ENCODE measurements at regions not wholly inside any gene's neighbourhood (a gene's known extent, or its start where the extent isn't known, plus 50 kb on each side); places are given as distances from the start of the nearest gene placed in this dataset.
"Not testable (repeated sequence)": the region's sequence is repeated elsewhere in the genome, so short reads cannot be mapped to it uniquely, and the experiment has no call there.

- DNase-seq (ENCODE audit: low spot score): no peak
Observed at GRCh38 chr12:32010631-32011336, 51.6 kb downstream of the RESF1 start.

DNA sequence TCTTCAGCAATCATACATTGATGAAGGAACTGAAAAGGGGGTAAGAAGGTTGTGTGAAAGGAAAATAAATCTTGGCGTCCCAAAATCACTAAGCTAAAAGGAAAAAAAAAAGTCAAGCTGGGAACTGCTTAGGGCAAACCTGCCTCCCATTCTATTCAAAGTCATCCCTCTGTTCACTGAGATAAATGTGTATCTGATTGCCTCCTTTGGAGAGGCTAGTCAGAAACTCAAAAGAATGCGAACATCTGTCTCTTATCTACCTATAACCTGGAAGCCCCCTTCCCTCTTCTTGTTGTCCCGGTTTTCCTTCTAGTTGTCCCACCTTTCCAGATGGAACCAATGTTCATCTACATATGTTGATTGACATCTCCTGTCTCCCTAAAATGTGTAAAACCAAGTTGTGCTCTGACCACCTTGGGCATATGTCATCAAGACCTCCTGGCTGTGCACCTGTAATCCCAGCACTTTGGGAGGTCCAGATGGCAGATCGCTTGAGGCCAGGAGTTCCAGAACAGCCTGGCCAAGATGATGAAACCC, 53.1 kb downstream of the RESF1 start:
- no peak for DNase-seq (ENCODE audit: low spot score)

- no peak for DNase-seq (ENCODE audit: low spot score)
Observed at GRCh38 chr12:32015036-32015435, 55.8 kb downstream of the RESF1 start.

DNA sequence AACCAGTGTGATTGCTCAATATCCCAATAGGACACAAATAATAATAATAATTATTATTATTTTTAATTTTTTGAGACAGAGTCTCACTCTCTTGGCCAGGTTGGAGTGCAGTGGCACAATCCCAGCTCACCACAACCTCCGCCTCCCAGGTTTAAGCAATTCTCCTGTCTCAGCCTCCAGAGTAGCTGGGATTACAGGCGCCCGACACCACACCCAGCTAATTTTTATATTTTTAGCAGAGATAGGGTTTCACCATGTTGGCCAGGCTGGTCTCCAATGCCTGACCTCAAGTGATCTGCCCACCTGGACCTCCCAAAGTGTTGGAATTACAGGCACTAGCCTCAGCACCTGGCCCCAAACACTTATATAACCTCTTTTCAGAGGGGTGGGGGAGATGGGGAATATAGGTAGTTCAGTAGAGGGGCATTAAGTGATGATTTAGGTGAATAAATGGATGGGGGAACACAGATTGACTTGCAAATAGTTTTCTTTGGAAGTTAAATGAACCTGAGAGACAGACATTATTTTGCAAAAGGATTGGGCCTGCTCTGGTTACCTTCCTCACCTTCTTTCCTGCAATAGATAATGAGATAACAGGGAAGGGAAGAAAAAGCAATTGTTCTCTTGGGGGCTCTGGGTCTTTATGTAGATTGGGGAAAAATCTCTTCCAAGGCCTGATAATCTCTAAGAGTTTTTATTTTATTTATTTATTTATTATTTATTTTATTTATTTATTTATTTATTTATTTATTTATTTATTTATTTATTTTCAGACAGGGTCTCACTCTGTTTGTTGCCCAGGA, 57.7 kb downstream of the RESF1 start:
- DNase-seq (ENCODE audit: low spot score): peak; percentile 23

GRCh38 chr12:32021346-32021773, 62.1 kb downstream of the RESF1 start:
- no peak for DNase-seq (ENCODE audit: low spot score)

DNA sequence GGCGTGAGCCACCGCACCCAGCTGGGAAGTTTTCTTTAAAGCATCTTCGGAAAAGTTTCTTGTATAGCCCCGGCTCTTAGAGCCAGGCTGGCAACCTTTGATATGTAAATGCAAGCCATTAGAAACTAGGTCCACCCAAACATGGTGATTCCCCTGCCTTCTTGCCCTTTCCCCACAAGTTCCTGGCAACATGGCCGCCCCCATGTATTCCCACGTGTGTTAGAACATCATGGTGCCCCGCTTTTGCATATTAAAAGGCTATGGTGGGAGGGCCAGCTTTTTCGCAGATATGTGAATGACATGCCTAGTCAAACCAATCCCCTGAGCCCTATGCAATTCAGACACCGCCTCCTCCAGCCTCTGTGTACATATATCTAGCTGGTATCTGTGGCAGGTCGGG, 63.2 kb downstream of the RESF1 start:
- DNase-seq (ENCODE audit: low spot score): not testable (repeated sequence)

DNA sequence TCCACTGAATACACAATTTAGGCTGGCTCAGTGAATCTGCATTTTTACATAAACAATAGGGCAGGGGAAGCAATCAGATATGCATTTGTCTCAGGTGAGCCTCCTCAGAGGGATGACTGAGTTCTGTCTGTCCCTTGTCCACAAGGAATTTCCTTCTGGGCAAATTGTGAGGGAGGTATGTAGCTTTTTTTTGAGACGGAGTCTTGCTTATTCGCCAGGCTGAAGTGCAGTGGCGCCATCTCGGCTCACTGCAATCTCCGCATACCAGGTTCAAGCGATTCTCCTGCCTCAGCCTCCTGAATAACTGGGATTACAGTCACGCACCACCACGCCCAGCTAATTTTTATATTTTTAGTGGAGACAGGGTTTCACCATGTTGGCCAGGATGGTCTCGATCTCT, 64.6 kb downstream of the RESF1 start:
- DNase-seq (ENCODE audit: low spot score): not testable (repeated sequence)

DNA sequence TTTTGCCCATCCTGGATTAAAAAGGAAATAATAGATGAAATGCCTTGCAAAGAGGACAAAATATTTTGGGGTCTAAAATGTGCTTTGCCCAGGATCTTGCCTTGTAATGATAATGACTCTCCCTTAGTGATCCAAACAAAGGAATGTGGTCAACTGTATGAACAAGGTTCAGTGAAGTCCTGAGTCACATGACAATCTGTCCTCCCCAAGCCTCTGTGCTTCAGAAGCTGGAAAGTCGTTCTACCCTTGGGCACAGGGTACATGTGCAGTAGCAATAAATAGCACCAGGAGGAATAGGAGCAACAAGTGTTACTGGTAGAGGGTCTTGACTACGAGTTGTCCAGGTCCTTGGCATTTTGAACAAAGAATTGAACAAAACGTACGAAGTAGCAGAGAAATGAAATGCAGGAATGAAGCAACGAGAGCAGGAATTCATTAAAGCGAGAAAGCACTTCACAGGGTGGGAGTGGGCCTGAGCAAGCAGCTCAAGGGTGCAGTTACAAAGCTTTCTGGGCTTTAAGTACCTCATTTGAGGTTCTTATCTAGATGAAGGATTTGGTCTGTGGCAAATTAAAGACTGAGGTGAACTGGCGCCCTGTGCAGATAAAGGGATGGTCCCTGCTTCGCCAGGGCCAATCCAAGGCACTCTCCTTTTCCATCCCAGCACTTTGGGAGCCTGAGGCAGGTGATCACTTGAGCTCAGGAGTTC, 65.8 kb downstream of the RESF1 start:
- no peak for DNase-seq (ENCODE audit: low spot score)

DNA sequence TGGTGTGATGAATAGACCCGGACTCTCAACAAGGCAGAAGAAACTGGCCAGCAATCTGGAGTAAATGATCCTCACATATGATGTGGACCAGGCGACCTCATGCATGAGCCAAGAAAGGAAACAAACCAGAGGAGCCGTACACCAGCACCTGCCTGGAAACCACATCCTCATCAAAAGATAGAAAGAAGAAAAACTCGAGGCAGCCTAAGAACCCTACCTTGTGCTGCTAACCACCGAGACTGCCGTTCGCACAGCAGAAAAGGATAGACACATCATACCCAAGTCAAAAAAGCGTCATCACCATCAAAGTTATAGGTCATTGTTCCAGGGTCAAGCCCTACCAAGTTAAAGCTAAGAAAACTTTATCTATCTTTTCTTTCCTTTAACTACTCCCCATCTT, 66.7 kb downstream of the RESF1 start:
- DNase-seq (ENCODE audit: low spot score): no peak

GRCh38 chr12:32027684-32028365, 68.6 kb downstream of the RESF1 start:
- no peak for DNase-seq (ENCODE audit: low spot score)

- no peak for DNase-seq (ENCODE audit: low spot score)
Observed at GRCh38 chr12:32030151-32030550, 70.9 kb downstream of the RESF1 start.

DNA sequence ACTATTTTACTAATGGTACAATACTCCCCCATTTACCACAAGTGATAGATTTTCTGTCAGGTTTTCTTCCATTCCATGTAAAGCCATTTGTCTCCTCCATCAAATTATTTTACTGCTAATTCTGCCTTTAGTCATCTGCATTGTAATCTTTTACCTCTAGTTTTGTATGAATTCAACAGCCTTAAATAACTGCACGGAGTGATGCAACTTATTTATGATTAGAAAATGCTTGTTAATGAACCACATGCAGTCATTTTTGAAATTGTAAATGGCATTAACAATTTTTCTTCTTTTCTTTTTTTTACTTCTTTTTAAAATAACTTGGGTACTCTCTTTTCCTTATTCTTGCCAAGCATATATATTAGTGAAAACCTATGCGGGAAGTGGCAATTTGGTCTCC, 71.5 kb downstream of the RESF1 start:
- no peak for DNase-seq (ENCODE audit: low spot score)

- no peak for DNase-seq (ENCODE audit: low spot score)
Observed at GRCh38 chr12:32031109-32031508, 71.9 kb downstream of the RESF1 start.

DNA sequence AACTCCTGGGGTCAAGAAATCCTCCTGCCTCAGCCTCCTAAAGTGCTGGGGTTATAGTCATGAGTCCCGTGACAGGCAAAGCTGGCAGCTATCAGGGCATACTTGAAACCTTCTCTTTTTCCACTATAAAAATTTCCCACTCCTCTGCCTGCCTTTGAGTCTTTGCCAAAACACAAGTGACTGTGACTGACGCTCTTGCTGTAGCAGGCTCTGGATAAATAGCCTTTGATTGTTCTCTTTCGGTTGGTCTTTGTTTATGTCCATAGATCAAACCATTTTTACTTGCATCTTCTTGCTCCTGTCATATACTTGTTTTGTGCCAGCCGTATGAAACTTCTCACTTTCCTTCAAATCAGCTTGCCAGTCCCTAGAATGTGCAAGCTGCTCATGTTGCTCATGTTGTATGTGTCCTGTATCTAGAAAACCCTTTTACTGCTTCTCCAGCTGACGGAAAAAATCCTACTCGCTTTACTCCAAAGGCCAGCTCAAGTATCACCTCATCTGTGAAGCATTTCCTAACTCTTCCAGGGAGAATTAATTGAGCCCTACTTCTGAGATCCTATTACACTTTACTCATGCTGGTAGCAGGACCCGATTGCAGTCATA, 73.1 kb downstream of the RESF1 start:
- DNase-seq (ENCODE audit: low spot score): peak; percentile 45

DNA sequence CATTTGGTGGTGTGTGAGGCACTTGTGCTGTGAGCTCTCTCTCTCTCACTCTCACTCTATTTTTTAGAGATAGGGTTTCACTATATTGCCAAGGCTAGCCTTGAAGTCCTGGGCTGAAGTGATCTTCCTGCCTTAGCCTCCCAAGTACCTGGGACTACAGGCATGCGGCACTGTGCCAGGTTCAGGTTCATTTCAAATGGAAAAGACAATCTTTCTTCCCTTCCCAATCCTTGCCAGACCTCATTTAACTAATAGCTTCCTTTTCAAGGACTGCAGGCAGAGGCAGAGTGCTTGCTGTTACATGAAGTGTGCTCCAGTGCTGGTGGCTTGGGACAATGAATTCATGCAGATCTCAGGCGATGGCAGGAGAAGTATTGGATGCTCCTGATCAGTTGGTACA, 73.2 kb upstream of the BICD1 start:
- DNase-seq (ENCODE audit: low spot score): no peak

GRCh38 chr12:32034045-32034444, 72.6 kb upstream of the BICD1 start:
- DNase-seq (ENCODE audit: low spot score): no peak

GRCh38 chr12:32036477-32037263, 70.0 kb upstream of the BICD1 start:
- DNase-seq (ENCODE audit: low spot score): no peak

DNA sequence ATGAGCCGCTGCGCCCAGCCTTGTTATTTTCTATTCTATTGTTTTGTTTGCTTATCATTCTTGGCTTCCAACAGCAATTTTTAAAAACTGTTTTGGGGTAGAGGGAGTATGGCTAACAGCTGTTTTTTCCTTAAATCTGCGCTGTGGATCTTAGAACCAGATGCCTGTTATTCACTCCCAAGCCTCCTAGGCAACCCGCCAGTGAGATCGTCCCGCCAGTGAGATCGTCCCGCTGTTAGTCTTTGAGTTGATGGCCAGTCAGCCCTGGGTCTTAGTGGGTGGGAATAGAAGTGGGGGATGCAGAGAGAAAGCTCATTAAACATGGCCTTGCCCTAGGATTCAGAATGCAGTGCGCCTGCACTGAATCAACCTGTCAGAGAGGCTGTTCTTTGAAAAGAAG, 67.3 kb upstream of the BICD1 start:
- peak; percentile 19 for DNase-seq (ENCODE audit: low spot score)

DNA sequence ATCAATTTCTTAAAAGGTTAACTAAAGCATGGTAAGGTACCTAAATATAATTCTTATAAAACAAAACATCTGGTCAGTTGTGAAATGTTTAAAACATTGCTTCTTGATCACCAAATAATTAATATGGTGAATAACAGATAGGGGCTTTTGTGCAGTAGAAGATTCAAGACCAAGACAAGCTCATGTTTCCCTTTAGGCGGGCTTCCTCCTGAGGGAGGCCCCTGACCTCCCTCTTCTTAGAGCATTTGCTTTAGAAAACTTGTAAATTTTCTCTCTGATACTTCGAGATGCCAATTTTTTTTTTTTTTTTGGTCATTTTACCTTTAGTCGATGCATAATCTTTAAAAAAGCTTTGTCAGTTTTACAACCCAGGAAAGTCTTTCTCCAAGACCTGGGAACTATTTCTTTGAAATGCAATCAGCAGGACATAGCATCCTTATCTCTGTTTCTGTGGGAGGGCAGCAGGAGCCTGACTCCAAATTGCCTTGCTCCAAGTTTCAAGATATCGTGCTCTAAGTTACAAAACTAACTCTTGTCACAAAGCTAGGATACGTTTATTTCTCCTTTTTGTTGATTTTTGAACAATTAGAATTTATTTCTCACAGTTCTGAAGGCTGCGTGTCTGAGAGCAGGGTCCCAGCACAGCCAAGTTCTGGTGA, 66.6 kb upstream of the BICD1 start:
- peak; percentile 34 for DNase-seq (ENCODE audit: low spot score)

DNA sequence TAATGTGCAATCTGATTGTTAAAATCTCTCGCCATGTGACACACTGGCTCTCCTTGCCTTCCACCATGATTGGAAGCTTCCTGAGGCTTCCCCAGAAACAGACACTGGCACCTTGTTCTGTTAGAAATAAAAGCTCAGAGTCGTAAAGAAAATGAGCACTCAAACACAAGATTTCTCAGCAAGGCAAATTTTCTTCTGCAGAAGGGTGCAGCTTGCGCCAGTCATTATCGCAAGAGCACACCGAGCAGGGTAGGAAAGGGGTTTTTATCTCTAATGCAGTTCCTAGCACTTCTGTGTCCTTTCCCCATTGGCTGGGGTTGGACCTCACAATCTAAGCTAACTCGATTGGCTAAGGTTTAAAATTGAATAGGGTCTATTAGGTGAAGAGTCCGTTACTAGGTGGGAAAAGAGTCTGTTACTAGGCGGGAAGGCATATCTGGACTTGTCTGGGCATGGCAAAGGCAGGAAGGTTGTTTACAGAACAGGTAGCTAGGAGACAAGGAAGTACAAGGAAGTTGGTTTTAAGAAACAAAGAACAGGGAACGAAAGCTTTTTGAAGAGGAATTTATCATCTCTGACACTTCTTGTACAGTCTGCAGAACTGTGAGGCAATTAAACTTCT, 62.6 kb upstream of the BICD1 start:
- no peak for DNase-seq (ENCODE audit: low spot score)

Data from iPS-NIHi11 (cell line).